ENCODE measurements at regions not wholly inside any gene's neighbourhood (a gene's known extent, or its start where the extent isn't known, plus 50 kb on each side); places are given as distances from the start of the nearest gene placed in this dataset.

GRCh38 chr1:29682171-29682918 lies 446.0 kb downstream of the PTPRU start:
- Histone ChIP-seq H3K36me3 (ENCODE audit: control insufficient read depth in 1 of 2, insufficient read depth in 2 of 2, low read length in 2 of 2) (no peaks in the 10 kb centered on the region), H3K4me1 (ENCODE audit: control insufficient read depth in 1 of 2, insufficient read depth in 2 of 2, low read length in 2 of 2) (no peaks in the 10 kb centered on the region), H4K20me1 (ENCODE audit: insufficient read depth) (no peaks in the 10 kb centered on the region), H3K79me2 (ENCODE audit: insufficient read depth, low read length) (no peaks in the 10 kb centered on the region), H3K9me2 (ENCODE audit: insufficient read depth) (no peaks in the 10 kb centered on the region), H3K9ac (ENCODE audit: low read length) (no peak overlapping the region), H3K27ac (ENCODE audit: low read depth, low read length) (no peak overlapping the region), H3K4me3 (replicated peaks in 1 of 2; ENCODE audit: low read depth in 1 of 2, low read length in 2 of 2) (no peak overlapping the region), H3K9me3 (ENCODE audit: control insufficient read depth in 1 of 2, insufficient read depth in 1 of 2, low read depth in 1 of 2, low read length in 2 of 2) (no peaks in the 10 kb centered on the region), H3K4me2 (ENCODE audit: low read length) (no peak overlapping the region), H3K27me3 (ENCODE audit: insufficient read depth, low read length) (peaks cover 10% of the 10 kb centered on the region; the same call in 1 of the 2 replicates), H2AFZ (ENCODE audit: low read depth, low read length, poor library complexity, severe bottlenecking) (no peak overlapping the region)
- ChIA-PET CTCF (no interaction called here), RAD21 (ENCODE audit: low non-redundant PET in 1 of 2, low total read pairs in 2 of 2, uncharacterized antibody in 2 of 2, unreplicated experiment in 2 of 2) (no interaction called here), POLR2A (no interaction called here)
- no peak for ATAC-seq
- intact Hi-C loops (cut with micrococcal nuclease) = no loop called here
- TF ChIP-seq SP1 (IDR thresholded peaks at IDR 0.05; ENCODE audit: low read depth) = no peak
- TF ChIP-seq YY1 (IDR thresholded peaks at IDR 0.05; ENCODE audit: extremely low read depth, insufficient replicate concordance, low read depth, low read length) = no peak
- no peak for TF ChIP-seq CBX3 (IDR thresholded peaks at IDR 0.05; ENCODE audit: low read depth)
- TF ChIP-seq CTCF (IDR thresholded peaks at IDR 0.05 in 2 of 3, conservative IDR thresholded peaks at IDR 0.05 in 1 of 3; ENCODE audit: borderline replicate concordance in 1 of 3, insufficient read depth in 1 of 3, low read depth in 2 of 3, low read length in 2 of 3) = no peak
- TF ChIP-seq SRF (IDR thresholded peaks at IDR 0.05; ENCODE audit: low read depth) = no peak
- no peak for TF ChIP-seq POLR2AphosphoS5 (IDR thresholded peaks at IDR 0.05; ENCODE audit: low read depth, low read length)
- TF ChIP-seq REST (IDR thresholded peaks at IDR 0.05; ENCODE audit: low read depth) = no peak
- TF ChIP-seq ATF3 (IDR thresholded peaks at IDR 0.05) = no peak
- no peak for TF ChIP-seq TCF7L2 (IDR thresholded peaks at IDR 0.05; ENCODE audit: borderline replicate concordance, extremely low read depth, insufficient read depth, insufficient read length)
- no peak for TF ChIP-seq ZFX (IDR thresholded peaks at IDR 0.05)
- no peak for TF ChIP-seq ELF1 (IDR thresholded peaks at IDR 0.05; ENCODE audit: borderline replicate concordance, low read depth)
- no peak for TF ChIP-seq EZH2phosphoT487 (IDR thresholded peaks at IDR 0.05; ENCODE audit: borderline replicate concordance)
- no peak for TF ChIP-seq ZBTB33 (IDR thresholded peaks at IDR 0.05; ENCODE audit: extremely low read depth, insufficient replicate concordance, low read length)
- no peak for DNase-seq (ENCODE audit: low read depth, low spot score)
- no TSS peak for BruUV-seq (replicated peaks)

Data from HCT116 (cell line).